Retinal pigment epithelial cell (primary cell): ENCODE measurements at regions not wholly inside any gene's neighbourhood (a gene's known extent, or its start where the extent isn't known, plus 50 kb on each side); places are given as distances from the start of the nearest gene placed in this dataset.

Source experiments
- DNase-seq: peaks from one replicate; pipeline ENCODE4 v3.0.0-alpha.2; 2010; ENCODE audit warnings: low read depth
- H3K4me3 ChIP-seq: 2 replicates; pipeline ENCODE4 v1.5.1; 2011; ENCODE audit warnings: mild to moderate bottlenecking, low read length, control low read depth, moderate library complexity
- TF ChIP-seq, protein P1 (sequence below): conservative IDR thresholded peaks from 2 replicates; pipeline ENCODE4 v1.5.1; 2011; ENCODE audit warnings: low read depth, low read length, control low read depth, inconsistent platforms

DNA sequence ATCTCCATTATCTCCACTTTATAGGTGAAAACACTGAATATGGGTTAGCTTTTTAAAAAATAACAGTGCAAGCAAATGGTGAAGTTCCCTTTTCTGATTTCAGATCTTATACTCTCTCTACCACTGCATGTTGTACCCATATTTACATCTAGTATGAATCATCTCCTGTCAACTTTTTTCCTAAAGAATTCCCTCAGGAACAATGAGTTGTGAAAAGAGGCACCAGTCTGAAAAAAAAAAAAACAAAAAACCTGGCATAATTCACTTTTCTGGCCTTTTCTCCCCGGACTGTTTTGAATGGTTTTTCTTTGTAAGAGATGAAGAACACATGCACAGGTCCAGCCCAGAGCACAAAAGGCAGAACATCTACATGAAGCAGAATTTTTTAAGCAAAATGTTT, 596.0 kb downstream of the COL12A1 start:
- no peak overlapping the region for H3K4me3 ChIP-seq
- TF ChIP-seq, protein P1, sequence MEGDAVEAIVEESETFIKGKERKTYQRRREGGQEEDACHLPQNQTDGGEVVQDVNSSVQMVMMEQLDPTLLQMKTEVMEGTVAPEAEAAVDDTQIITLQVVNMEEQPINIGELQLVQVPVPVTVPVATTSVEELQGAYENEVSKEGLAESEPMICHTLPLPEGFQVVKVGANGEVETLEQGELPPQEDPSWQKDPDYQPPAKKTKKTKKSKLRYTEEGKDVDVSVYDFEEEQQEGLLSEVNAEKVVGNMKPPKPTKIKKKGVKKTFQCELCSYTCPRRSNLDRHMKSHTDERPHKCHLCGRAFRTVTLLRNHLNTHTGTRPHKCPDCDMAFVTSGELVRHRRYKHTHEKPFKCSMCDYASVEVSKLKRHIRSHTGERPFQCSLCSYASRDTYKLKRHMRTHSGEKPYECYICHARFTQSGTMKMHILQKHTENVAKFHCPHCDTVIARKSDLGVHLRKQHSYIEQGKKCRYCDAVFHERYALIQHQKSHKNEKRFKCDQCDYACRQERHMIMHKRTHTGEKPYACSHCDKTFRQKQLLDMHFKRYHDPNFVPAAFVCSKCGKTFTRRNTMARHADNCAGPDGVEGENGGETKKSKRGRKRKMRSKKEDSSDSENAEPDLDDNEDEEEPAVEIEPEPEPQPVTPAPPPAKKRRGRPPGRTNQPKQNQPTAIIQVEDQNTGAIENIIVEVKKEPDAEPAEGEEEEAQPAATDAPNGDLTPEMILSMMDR, result no peak
- DNase-seq, result no peak

DNA sequence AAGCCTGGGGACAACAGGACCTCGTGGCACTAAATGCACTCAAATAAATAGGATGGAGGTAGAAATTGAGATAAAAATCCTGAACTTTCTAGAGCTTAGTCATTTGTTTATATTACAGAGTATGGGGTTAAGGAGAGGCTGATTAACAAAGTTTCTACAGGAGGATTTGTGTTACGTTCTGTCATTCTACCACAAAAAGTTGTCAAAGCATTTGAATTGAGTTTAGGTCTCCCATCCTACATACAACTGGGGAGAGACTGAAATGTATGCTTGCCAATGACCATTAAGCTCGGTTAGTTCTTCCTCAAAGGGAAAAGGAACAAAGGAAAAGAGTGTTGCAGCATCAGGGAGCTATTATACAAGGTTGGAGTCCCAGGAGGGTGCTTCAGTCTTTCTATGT, 597.9 kb downstream of the COL12A1 start:
- no peak for DNase-seq
- TF ChIP-seq, protein P1, result no peak
- no peak overlapping the region for H3K4me3 ChIP-seq

DNA sequence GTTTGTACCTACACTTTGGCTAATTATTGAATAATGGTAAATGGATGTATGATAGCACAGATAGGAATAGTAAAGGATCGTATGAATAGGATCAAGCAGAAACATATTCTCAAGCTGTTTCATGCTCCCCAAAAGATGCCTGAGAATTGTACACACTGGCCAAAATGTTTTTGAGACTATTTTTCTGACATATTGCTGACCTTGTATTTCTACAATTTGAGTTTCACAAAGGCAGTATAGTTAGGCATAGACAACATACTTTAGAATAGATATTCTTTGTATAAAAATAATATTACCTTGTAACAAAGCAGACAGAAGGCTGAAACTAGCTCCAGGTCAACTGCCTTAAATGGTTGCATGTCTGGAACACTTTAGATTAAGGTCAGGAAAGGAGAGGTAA, 598.4 kb downstream of the COL12A1 start:
- no peak overlapping the region for H3K4me3 ChIP-seq
- DNase-seq, result no peak
- TF ChIP-seq, protein P1, result no peak

DNA sequence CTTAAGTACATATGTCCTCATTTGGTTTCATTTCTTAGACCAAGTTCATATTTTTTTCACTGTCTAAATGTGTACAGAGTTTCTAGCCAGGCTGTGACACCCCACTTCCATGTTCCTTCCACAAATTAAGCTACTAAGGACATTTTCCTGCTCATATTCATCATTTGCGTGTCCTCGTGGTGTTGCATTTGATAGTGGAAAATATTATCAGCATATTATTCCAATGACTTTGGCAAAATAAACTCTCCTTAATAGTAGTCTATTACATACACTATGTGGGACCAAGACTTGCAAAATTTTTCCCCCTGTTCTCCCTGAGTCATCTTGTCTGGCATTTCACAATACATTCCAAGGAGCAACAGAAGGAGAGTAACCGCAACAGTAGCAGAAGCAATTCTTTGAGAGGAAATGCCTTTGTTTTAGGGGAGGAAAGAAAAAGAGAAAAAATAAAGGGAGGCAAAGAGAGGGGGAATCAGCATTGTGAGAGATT, 599.2 kb downstream of the COL12A1 start:
- TF ChIP-seq, protein P1, result no peak
- H3K4me3 ChIP-seq, result no peak overlapping the region
- DNase-seq, result peak; percentile 73

DNA sequence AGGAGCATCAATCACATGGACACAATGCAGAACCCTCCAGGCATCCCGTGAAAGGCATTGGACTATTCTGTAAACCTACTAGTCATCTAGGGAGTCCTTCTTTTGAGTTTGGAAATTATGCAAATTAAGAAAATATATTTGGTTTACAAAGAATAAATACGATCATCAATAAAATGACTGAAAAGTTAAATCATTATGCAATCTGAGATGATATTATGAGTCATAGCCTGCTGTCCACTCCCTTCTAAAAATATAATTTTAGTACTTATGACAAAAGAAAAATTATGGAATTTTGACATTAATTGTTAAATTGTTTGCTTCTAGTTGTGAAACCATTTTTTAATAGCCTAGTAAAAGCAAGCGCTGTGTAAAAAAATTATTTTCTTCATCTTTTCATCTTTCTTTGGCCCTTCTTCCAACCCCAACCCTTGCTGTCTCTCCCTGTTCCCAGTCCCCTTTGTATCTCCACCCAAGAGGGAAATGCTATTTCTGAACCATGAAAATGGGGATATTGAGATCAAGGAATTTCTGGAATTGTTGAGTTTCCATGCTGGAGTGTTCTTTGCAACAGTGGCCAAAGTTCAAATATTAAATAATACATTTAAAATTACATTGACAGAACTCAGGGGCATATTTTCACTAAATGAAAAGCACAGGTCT, 599.8 kb downstream of the COL12A1 start:
- TF ChIP-seq, protein P1, result no peak
- no peak for DNase-seq
- H3K4me3 ChIP-seq, result no peak overlapping the region

DNA sequence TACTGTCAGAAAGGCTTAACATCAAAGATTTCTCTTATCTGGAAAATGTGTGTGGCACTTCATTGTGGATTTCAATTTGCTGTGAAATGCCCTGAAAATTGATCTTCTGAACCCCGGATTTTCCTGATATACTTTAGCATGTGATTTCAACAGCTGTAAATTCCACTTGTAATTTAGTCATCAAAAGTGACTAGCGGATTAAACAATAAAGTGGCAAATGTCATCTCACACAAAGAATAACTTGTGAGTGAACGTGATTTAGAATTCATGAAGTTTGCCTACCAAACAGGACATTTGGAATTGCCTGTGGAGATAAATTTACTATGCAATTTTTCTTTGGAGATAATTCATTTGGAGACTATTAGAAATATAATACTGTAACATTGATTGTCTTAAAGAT, 601.6 kb downstream of the COL12A1 start:
- DNase-seq, result no peak
- TF ChIP-seq, protein P1, result no peak
- no peak overlapping the region for H3K4me3 ChIP-seq

DNA sequence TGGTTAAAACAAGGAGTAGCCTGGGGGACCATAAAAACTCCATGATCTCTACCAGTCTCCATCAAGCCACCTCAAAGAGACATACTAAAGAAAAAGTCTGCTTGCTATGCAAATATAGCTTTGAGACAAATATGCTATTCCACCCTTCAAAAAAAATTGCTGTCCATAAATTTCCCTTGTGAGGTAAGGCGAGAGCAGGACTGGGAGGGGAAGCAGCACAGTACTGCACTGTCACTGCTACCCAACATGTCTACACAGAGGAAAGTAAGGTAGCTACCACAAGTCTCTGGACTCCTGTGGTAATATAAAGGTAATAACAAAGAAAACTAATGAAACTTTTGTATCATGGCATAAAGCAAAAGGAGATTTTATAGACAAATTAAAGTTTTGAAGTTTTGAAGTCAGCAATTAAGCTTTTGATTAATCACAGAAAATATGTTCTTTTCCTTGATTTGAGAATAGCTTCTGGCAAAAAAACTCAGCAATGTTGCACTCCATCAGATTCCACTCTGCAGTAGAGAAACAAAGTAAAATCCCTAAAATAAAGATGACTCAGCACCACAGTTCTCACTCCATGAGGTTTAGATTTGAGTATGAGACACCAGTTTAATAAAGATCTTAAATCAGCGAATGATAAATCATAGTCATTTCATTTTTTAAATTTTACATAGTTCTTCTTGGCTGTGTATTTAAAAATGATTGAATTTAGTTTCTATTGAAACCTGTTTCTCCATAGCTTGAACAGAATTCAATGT, 602.4 kb downstream of the COL12A1 start:
- DNase-seq, result no peak
- H3K4me3 ChIP-seq, result no peak overlapping the region
- TF ChIP-seq, protein P1, result no peak
